ENCODE measurements at regions not wholly inside any gene's neighbourhood (a gene's known extent, or its start where the extent isn't known, plus 50 kb on each side); places are given as distances from the start of the nearest gene placed in this dataset.

GRCh38 chr9:35555246-35555701 is 49.8 kb upstream of the TESK1 start:
- TF ChIP-seq, protein P1, sequence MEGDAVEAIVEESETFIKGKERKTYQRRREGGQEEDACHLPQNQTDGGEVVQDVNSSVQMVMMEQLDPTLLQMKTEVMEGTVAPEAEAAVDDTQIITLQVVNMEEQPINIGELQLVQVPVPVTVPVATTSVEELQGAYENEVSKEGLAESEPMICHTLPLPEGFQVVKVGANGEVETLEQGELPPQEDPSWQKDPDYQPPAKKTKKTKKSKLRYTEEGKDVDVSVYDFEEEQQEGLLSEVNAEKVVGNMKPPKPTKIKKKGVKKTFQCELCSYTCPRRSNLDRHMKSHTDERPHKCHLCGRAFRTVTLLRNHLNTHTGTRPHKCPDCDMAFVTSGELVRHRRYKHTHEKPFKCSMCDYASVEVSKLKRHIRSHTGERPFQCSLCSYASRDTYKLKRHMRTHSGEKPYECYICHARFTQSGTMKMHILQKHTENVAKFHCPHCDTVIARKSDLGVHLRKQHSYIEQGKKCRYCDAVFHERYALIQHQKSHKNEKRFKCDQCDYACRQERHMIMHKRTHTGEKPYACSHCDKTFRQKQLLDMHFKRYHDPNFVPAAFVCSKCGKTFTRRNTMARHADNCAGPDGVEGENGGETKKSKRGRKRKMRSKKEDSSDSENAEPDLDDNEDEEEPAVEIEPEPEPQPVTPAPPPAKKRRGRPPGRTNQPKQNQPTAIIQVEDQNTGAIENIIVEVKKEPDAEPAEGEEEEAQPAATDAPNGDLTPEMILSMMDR (IDR thresholded peaks at IDR 0.05), result no peak
- no peak for TF ChIP-seq POLR2A (IDR thresholded peaks at IDR 0.05)

Measured in Peyer's patch (tissue), 4 donors.